Peyer's patch (tissue), 4 donors: ENCODE measurements at regions not wholly inside any gene's neighbourhood (a gene's known extent, or its start where the extent isn't known, plus 50 kb on each side); places are given as distances from the start of the nearest gene placed in this dataset.

Source experiments
- DNase-seq, 3 donors: peaks; one replicate each; pipeline ENCODE4 v3.0.0-alpha.2; 2017 to 2019
- H3K27ac ChIP-seq, 4 donors: fragments of 200-600 bp; sonication (generic); one replicate each; pipeline ENCODE4 v1.5.1; 2016 to 2019
- H3K27me3 ChIP-seq, 2 donors: fragments of 200-600 bp; sonication (generic); one replicate each; pipeline ENCODE4 v1.5.1; 2019
- H3K36me3 ChIP-seq, 3 donors: fragments of 200-600 bp; sonication (generic); one replicate each; pipeline ENCODE4 v1.5.1; 2016 to 2019
- H3K4me1 ChIP-seq, 4 donors: fragments of 200-600 bp; sonication (generic); one replicate each; pipeline ENCODE4 v1.5.1; 2016 to 2019
- H3K4me3 ChIP-seq, 4 donors: fragments of 200-600 bp; sonication (generic); 1 replicate in 3 of 4; 2 replicates in 1 of 4; pipeline ENCODE4 v1.5.1; 2016 to 2019; ENCODE audit warnings: mild to moderate bottlenecking in 1 of 4
- H3K9me3 ChIP-seq, 4 donors: fragments of 200-600 bp; sonication (generic); one replicate each; pipeline ENCODE4 v1.5.1; 2016 to 2019; ENCODE audit warnings: mild to moderate bottlenecking in 1 of 4
- POLR2A ChIP-seq, 2 donors: fragments of 450-650 bp; IDR thresholded peaks; one replicate each; pipeline ENCODE4 v1.5.1; 2017; ENCODE audit warnings: antibody characterized with exemption in 2 of 2, mild to moderate bottlenecking in 2 of 2, moderate library complexity in 2 of 2
- TF ChIP-seq, protein P1 (sequence below), 6 experiments: fragments of 450-650 bp in 4 of 6; fragments of 200-600 bp in 2 of 6; sonication (generic) in 1 of 6; IDR thresholded peaks; one replicate each; pipeline ENCODE4 v1.5.1; 2017 to 2019; ENCODE audit warnings: antibody characterized with exemption in 6 of 6, mild to moderate bottlenecking in 3 of 6, moderate library complexity in 1 of 6

DNA sequence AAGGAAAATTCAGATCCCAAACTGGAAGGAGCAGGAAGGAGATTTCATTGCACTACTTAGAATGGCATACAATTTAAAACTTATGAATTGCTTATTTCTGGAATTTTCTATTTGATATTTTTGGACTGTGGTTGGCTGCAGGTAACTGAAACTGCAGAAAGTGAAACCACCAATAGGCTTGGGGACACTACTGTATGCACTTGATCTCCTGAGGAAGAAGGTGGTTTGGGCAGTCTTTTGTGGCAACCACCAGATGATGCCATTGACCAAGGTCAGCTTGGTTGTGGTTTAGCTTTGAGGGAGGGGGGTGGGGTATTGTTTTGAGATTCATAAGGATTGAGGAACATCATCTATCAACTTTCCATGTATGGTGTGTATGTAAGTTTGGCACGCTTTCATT, 209.5 kb upstream of the STXBP6 start:
- Histone ChIP-seq H3K27ac (no peak overlapping the region), H3K36me3 (no peaks in the 10 kb centered on the region), H3K4me3 (no peak overlapping the region), H3K9me3 (no peaks in the 10 kb centered on the region), H3K4me1 (no peaks in the 10 kb centered on the region), H3K27me3 (no peaks in the 10 kb centered on the region)
- DNase-seq = no peak
- TF ChIP-seq, protein P1, sequence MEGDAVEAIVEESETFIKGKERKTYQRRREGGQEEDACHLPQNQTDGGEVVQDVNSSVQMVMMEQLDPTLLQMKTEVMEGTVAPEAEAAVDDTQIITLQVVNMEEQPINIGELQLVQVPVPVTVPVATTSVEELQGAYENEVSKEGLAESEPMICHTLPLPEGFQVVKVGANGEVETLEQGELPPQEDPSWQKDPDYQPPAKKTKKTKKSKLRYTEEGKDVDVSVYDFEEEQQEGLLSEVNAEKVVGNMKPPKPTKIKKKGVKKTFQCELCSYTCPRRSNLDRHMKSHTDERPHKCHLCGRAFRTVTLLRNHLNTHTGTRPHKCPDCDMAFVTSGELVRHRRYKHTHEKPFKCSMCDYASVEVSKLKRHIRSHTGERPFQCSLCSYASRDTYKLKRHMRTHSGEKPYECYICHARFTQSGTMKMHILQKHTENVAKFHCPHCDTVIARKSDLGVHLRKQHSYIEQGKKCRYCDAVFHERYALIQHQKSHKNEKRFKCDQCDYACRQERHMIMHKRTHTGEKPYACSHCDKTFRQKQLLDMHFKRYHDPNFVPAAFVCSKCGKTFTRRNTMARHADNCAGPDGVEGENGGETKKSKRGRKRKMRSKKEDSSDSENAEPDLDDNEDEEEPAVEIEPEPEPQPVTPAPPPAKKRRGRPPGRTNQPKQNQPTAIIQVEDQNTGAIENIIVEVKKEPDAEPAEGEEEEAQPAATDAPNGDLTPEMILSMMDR (IDR thresholded peaks at IDR 0.05) = no peak
- no peak for TF ChIP-seq POLR2A (IDR thresholded peaks at IDR 0.05)

DNA sequence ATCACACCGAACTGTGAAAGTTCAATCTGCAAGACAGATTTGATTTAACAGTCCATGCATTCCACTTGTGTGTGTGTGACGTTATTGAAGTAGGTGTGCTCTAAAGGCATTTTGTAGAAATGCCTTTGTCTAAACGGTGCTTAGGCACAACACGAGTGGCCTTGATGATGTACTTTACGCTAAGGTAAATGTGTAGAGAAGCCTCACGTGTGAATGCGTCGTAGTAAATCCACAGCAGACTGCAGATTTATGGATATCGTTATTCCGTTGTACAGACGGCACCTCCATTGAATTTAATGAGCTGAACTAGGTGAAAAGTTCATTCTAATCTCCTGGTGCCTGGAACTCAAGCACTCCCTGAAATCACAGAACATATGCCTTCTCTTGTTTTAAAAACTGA, 202.8 kb upstream of the STXBP6 start:
- no peak for DNase-seq
- H3K4me1 ChIP-seq = no peaks in the 10 kb centered on the region
- no peaks in the 10 kb centered on the region for H3K36me3 ChIP-seq
- no peaks in the 10 kb centered on the region for H3K9me3 ChIP-seq
- no peak overlapping the region for H3K4me3 ChIP-seq
- H3K27me3 ChIP-seq = no peaks in the 10 kb centered on the region
- TF ChIP-seq, protein P1 (IDR thresholded peaks at IDR 0.05) = no peak
- no peak for TF ChIP-seq POLR2A (IDR thresholded peaks at IDR 0.05)
- no peak overlapping the region for H3K27ac ChIP-seq

DNA sequence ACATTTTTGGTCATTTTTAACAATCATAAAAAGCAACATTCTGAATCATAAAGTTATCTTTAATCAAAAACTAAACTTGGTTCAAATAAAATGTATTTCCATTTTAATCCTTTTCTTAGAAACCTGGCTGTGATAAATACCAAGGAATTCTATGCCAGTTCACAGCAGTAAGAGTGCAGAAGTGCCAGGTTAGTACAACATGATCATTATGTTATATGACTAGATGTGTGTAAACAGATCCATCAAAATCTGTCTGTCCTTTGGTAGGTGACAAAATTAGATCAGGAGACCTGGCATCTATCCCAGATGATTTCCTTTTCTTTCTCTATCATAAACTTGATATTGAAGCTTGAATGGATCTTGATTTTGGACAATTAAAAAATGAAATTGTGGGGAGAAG, 200.6 kb upstream of the STXBP6 start:
- no peaks in the 10 kb centered on the region for H3K9me3 ChIP-seq
- TF ChIP-seq, protein P1 (IDR thresholded peaks at IDR 0.05) = no peak
- no peak for TF ChIP-seq POLR2A (IDR thresholded peaks at IDR 0.05)
- no peak for DNase-seq
- H3K27me3 ChIP-seq = no peaks in the 10 kb centered on the region
- no peak overlapping the region for H3K27ac ChIP-seq
- no peak overlapping the region for H3K4me3 ChIP-seq
- H3K36me3 ChIP-seq = no peaks in the 10 kb centered on the region
- H3K4me1 ChIP-seq = no peaks in the 10 kb centered on the region

DNA sequence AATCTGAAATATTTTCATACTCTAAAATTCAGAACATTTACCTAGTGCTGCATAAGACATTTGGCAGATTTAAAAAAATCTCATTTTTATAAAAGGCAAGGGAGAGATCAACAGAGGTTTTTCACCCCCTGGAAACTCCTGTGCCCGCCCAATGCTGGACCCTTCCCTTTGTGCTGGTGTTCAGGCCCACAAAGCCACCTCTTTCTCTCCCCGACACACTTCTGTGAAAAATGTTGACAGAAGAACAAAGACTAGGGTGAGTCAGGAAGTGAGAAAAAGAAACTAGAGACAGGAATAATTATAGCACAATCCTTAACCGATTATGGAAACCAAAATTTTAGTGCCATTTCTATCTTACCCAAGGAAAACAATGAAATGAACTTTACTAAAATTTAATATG, 197.7 kb upstream of the STXBP6 start:
- no peak overlapping the region for H3K4me3 ChIP-seq
- H3K27me3 ChIP-seq = no peaks in the 10 kb centered on the region
- DNase-seq = no peak
- H3K36me3 ChIP-seq = no peaks in the 10 kb centered on the region
- no peaks in the 10 kb centered on the region for H3K9me3 ChIP-seq
- no peak for TF ChIP-seq POLR2A (IDR thresholded peaks at IDR 0.05)
- TF ChIP-seq, protein P1 (IDR thresholded peaks at IDR 0.05) = no peak
- H3K4me1 ChIP-seq = no peaks in the 10 kb centered on the region
- H3K27ac ChIP-seq = no peak overlapping the region

DNA sequence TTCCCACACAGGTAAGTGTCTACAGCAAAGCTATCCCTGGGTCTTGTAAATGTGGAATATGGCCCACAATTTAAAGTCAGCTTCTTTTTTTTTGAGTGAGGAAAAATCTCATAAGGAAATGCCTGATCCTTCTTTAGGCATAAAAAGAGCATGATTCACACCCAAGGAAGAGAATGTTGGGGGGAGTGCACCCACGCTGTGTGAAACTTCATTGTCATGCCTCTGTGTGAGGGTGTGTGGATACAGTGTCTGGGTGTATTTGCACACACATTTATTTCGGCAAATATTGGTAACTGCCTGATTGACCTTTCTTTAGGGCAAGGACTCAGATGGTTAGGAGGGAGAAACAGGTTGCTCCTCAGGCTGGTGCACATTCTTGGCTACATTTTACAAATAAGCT, 196.8 kb upstream of the STXBP6 start:
- no peak for DNase-seq
- Histone ChIP-seq H3K4me1 (no peaks in the 10 kb centered on the region), H3K36me3 (no peaks in the 10 kb centered on the region), H3K4me3 (no peak overlapping the region), H3K27ac (no peak overlapping the region), H3K9me3 (no peaks in the 10 kb centered on the region), H3K27me3 (peaks cover 0 to 4% of the 10 kb centered on the region in 2 donors)
- no peak for TF ChIP-seq POLR2A (IDR thresholded peaks at IDR 0.05)
- TF ChIP-seq, protein P1 (IDR thresholded peaks at IDR 0.05) = no peak

DNA sequence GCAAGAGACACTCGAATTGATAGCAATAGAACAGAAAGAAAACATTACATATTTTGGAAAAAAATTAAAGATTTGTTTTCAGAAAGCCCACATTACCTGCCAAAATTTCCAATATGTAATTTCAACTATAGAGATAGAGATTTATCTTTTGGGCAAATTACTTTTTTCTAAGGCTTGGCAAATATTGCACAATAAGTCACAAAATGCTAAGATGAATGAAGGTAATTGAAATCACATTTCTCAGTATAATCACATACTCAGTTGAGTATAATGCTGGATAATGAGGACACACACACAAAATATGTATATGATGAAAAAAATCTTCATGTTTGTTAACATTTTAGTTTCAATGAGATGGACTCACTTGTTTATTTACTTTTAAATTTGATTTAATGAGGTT, 189.2 kb upstream of the STXBP6 start:
- peaks cover 0 to 4% of the 10 kb centered on the region in 2 donors for H3K27me3 ChIP-seq
- no peak for DNase-seq
- TF ChIP-seq, protein P1 (IDR thresholded peaks at IDR 0.05) = no peak
- TF ChIP-seq POLR2A (IDR thresholded peaks at IDR 0.05) = no peak
- no peaks in the 10 kb centered on the region for H3K36me3 ChIP-seq
- no peak overlapping the region for H3K27ac ChIP-seq
- H3K4me1 ChIP-seq = no peaks in the 10 kb centered on the region
- no peak overlapping the region for H3K4me3 ChIP-seq
- H3K9me3 ChIP-seq = no peaks in the 10 kb centered on the region
